ENCODE measurements at regions not wholly inside any gene's neighbourhood (a gene's known extent, or its start where the extent isn't known, plus 50 kb on each side); places are given as distances from the start of the nearest gene placed in this dataset.
"Not testable (repeated sequence)": the region's sequence is repeated elsewhere in the genome, so short reads cannot be mapped to it uniquely, and the experiment has no call there.

DNA sequence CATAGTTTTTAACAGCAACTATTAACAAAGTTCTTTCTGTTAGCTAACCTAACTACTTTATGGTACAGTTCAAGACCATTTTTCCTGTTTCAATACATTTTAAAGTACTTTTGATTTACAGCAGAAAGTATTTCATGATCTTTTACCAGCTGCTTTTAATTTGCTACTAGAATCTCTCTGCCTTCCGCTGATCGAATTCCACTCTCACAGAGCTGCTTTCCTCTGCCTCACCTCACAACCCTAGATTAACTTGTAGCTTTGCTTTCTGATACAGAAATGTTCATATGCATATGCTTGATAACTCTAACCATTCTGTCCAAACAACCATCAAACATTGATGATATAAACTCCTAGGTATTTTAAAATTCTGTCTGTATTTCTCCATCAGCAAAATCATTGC lies 463.2 kb upstream of the ZEB2 start:
- H3K4me1 ChIP-seq (ENCODE audit: control insufficient read depth, insufficient read depth, low read length) = no peaks in the 10 kb centered on the region
- H3K9ac ChIP-seq (ENCODE audit: low read depth, low read length) = no peak overlapping the region
- H3K4me3 ChIP-seq (ENCODE audit: low read length) = no peak overlapping the region
- no peaks in the 10 kb centered on the region for H3K9me3 ChIP-seq (replicated peaks; ENCODE audit: low read length)
- H3K36me3 ChIP-seq (ENCODE audit: insufficient read depth, low read length) = no peaks in the 10 kb centered on the region
- H3K4me2 ChIP-seq (ENCODE audit: low read length) = no peak overlapping the region
- H3K27me3 ChIP-seq (ENCODE audit: control insufficient read depth, insufficient read depth, low read length) = no peaks in the 10 kb centered on the region

DNA sequence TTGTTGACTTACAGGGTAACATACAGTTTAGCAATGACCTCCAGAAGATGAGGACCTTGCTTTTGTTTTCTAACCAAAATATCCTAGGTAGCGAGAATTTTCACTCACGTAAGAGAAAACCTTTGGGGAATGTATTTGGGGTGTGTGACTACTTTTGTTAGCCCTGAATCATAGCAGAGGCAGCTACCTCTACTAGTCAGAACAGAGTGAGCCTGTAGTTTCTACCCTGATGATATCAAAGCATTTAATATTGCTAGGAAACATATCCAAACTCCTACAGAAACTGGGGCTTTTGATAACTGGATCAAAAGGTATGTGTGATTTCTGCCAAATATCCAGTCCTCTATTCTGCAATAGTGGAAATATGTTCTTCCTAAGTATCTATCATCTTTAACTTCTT lies 462.6 kb upstream of the ZEB2 start:
- H3K36me3 ChIP-seq (ENCODE audit: insufficient read depth, low read length) = no peaks in the 10 kb centered on the region
- H3K9ac ChIP-seq (ENCODE audit: low read depth, low read length) = no peak overlapping the region
- H3K4me2 ChIP-seq (ENCODE audit: low read length) = no peak overlapping the region

DNA sequence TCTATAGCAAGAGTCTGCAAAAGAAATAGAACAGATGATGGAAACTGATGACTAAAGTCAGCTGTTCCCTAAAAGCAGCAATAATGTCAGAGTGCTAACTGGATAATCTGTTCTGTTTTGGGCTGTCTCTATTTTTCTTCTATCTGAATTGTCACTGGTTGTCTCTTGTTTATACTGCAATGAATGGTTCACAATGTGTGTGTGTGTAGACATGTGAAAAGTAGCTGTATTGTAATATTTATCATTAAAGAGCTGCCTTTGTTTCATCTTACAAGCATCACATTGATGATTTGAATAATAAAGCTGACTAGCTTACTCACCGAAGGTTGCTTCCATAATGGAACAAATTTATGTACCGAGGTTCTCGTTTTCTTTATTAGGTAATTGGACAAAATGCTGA lies 456.0 kb upstream of the ZEB2 start:
- Histone ChIP-seq H3K27me3 (ENCODE audit: control insufficient read depth, insufficient read depth, low read length) (no peaks in the 10 kb centered on the region), H3K9me3 (replicated peaks; ENCODE audit: low read length) (no peaks in the 10 kb centered on the region), H3K4me3 (ENCODE audit: low read length) (no peak overlapping the region), H3K9ac (ENCODE audit: low read depth, low read length) (no peak overlapping the region), H3K4me1 (ENCODE audit: control insufficient read depth, insufficient read depth, low read length) (no peaks in the 10 kb centered on the region), H3K4me2 (ENCODE audit: low read length) (no peak overlapping the region), H3K36me3 (ENCODE audit: insufficient read depth, low read length) (no peaks in the 10 kb centered on the region)

More for the DNA sequence above, 462.6 kb upstream of the ZEB2 start:
- H3K4me3 ChIP-seq (ENCODE audit: low read length) = no peak overlapping the region
- no peaks in the 10 kb centered on the region for H3K4me1 ChIP-seq (ENCODE audit: control insufficient read depth, insufficient read depth, low read length)
- H3K9me3 ChIP-seq (replicated peaks; ENCODE audit: low read length) = no peaks in the 10 kb centered on the region
- H3K27me3 ChIP-seq (ENCODE audit: control insufficient read depth, insufficient read depth, low read length) = no peaks in the 10 kb centered on the region

DNA sequence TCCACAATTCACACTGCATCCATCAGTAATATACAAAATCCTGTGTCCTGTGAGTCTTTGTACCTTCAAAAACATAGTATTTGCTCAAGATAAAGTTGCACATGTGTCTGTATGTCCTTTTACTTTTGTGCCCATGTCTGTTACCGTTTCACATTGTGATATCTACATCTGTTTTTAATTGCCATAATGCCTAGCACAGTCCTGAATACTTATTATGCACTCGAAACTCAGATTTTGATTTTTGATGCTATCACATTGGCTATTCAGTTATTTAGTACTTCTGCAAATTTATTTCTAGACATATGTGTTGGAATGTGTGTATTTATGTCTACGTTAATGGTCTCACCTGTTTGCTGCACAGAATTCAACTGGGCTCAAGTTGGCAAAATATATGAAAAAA lies 452.8 kb upstream of the ZEB2 start:
- Histone ChIP-seq H3K9ac (ENCODE audit: low read depth, low read length) (no peak overlapping the region), H3K36me3 (ENCODE audit: insufficient read depth, low read length) (no peaks in the 10 kb centered on the region), H3K27me3 (ENCODE audit: control insufficient read depth, insufficient read depth, low read length) (no peaks in the 10 kb centered on the region), H3K9me3 (replicated peaks; ENCODE audit: low read length) (no peaks in the 10 kb centered on the region), H3K4me2 (ENCODE audit: low read length) (no peak overlapping the region), H3K4me1 (ENCODE audit: control insufficient read depth, insufficient read depth, low read length) (no peaks in the 10 kb centered on the region), H3K4me3 (ENCODE audit: low read length) (no peak overlapping the region)

DNA sequence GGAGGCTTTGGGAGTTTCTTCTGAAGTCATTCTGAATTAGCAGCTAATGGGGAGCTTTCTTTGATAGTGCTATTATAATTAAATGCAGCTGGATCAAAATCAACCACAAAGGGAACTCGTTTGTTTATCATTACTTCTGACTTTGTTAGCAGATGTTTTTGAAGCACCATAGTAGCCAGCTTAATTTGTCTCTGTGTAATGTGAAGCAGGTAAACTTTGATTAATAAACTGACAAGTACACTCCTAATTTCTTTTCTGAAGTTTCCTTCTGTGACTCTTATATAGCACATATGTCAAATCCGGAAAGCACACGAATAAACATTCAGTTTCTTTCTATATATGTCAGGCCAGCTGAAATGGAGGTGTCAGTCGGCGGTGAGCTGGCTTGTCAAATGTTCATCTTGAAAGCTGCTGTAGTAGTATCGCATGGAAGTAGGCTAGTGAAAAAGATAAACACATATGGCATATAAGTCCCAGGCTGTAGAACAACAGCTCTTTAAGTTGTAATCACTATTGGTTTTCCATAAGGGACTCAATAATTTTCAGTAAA lies 451.9 kb upstream of the ZEB2 start:
- H3K4me1 ChIP-seq (ENCODE audit: control insufficient read depth, insufficient read depth, low read length) = no peaks in the 10 kb centered on the region
- no peak overlapping the region for H3K4me2 ChIP-seq (ENCODE audit: low read length)
- no peak overlapping the region for H3K4me3 ChIP-seq (ENCODE audit: low read length)
- no peaks in the 10 kb centered on the region for H3K27me3 ChIP-seq (ENCODE audit: control insufficient read depth, insufficient read depth, low read length)
- H3K9ac ChIP-seq (ENCODE audit: low read depth, low read length) = no peak overlapping the region
- no peaks in the 10 kb centered on the region for H3K36me3 ChIP-seq (ENCODE audit: insufficient read depth, low read length)
- no peaks in the 10 kb centered on the region for H3K9me3 ChIP-seq (replicated peaks; ENCODE audit: low read length)

DNA sequence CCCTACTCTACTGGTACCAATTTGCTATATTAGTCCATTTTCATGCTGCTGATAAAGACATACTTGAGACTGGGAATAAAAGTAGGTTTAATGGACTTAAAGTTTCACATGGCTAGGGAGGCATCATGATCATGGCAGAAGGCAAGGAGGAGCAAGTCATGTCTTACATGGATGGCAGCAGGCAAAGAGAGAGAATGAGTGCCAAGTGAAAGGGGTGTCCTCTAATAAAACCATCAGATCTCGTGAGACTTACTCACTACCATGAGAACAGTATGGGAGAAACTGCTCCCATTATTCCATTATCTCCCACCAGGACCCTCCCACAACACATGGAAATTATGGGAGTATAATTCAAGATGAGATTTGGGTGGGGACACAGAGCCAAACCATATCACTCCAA lies 450.5 kb upstream of the ZEB2 start:
- not testable (repeated sequence) for H3K9ac ChIP-seq (ENCODE audit: low read depth, low read length); H3K9me3 ChIP-seq (replicated peaks; ENCODE audit: low read length); H3K4me3 ChIP-seq (ENCODE audit: low read length); H3K36me3 ChIP-seq (ENCODE audit: insufficient read depth, low read length); H3K4me2 ChIP-seq (ENCODE audit: low read length); H3K4me1 ChIP-seq (ENCODE audit: control insufficient read depth, insufficient read depth, low read length); H3K27me3 ChIP-seq (ENCODE audit: control insufficient read depth, insufficient read depth, low read length)

DNA sequence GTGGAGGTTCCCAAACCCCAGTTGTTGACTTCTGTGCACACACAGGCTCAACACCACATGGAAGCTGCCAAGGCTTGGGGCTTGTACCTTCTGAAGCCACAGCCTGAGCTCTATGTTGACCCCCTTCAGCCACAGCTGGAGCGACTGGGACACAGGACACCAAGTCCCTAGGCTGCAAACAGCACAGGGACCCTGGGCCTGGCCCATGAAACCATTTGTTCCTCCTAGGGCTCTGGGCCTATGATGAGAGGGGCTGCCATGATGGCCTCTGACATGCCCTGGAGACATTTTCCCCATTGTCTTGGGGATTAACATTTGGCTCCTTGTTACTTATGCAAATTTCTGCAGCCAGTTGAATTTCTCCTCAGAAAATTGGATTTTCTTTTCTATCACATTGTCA lies 449.6 kb upstream of the ZEB2 start:
- H3K4me3 ChIP-seq (ENCODE audit: low read length); H3K9ac ChIP-seq (ENCODE audit: low read depth, low read length); H3K4me1 ChIP-seq (ENCODE audit: control insufficient read depth, insufficient read depth, low read length); H3K4me2 ChIP-seq (ENCODE audit: low read length); H3K36me3 ChIP-seq (ENCODE audit: insufficient read depth, low read length); H3K27me3 ChIP-seq (ENCODE audit: control insufficient read depth, insufficient read depth, low read length); H3K9me3 ChIP-seq (replicated peaks; ENCODE audit: low read length): not testable (repeated sequence)

DNA sequence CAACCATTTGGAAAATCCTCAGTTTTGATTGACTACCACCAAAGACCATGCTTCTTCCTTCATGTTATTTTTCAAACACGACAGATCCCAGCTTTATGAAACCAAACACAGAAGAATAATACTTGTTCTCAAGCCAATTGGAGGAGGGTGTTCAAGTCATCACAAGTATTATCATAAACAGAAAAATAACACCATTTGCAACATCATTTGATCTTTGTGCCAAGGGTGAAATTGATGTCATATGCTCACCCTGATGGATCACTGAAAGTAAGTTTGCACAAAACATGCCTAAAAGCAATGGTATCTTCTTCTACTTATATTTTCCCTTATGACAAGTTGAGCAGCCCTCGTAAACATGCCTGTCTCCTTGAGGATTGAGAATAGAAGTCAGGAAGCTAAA lies 448.0 kb upstream of the ZEB2 start:
- Histone ChIP-seq H3K36me3 (ENCODE audit: insufficient read depth, low read length) (no peaks in the 10 kb centered on the region), H3K4me2 (ENCODE audit: low read length) (no peak overlapping the region), H3K9me3 (replicated peaks; ENCODE audit: low read length) (no peaks in the 10 kb centered on the region), H3K4me1 (ENCODE audit: control insufficient read depth, insufficient read depth, low read length) (no peaks in the 10 kb centered on the region), H3K9ac (ENCODE audit: low read depth, low read length) (no peak overlapping the region), H3K27me3 (ENCODE audit: control insufficient read depth, insufficient read depth, low read length) (no peaks in the 10 kb centered on the region), H3K4me3 (ENCODE audit: low read length) (no peak overlapping the region)

DNA sequence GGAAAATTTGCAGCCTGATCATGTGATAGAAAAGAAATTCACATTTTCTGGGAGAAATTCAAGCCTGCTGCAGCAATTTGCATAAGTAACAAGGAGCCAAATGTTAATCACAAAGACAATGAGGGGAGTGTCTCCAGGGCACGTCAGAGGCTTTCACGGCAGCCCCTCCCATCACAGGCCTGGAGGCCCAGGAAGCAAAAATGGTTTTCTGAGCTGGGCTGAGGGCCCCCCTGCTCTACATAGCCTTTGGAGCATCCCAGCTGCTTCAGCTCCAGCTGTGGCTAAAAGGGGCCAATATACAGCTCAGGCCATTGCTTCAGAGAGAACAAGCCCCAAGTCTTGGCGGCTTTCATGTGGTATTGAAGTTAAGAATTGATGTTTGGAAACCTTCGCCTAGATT lies 445.3 kb upstream of the ZEB2 start:
- no peaks in the 10 kb centered on the region for H3K27me3 ChIP-seq (ENCODE audit: control insufficient read depth, insufficient read depth, low read length)
- H3K4me1 ChIP-seq (ENCODE audit: control insufficient read depth, insufficient read depth, low read length) = no peaks in the 10 kb centered on the region
- no peaks in the 10 kb centered on the region for H3K36me3 ChIP-seq (ENCODE audit: insufficient read depth, low read length)
- no peak overlapping the region for H3K4me3 ChIP-seq (ENCODE audit: low read length)
- no peaks in the 10 kb centered on the region for H3K9me3 ChIP-seq (replicated peaks; ENCODE audit: low read length)
- no peak overlapping the region for H3K9ac ChIP-seq (ENCODE audit: low read depth, low read length)
- no peak overlapping the region for H3K4me2 ChIP-seq (ENCODE audit: low read length)

DNA sequence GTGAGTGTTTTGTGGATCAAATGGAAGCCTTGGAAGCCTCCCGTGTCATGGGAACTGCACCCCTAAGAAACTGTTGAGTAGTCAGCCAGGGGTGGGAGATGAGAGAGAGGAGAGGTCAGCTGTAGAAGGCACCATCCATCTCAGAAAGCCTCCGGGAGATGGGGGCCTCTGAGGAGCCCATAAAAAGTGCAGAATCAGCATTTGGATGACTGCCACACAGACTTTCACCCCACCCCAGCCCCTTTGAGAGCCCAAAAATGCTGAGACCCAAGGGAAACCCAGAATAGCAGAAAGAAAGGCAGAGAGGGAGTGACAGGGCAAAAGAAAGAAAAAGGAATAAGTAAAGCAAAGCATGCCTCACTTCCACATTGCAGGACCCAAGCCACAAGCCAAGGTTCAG lies 443.1 kb upstream of the ZEB2 start:
- no peak overlapping the region for H3K4me2 ChIP-seq (ENCODE audit: low read length)
- no peaks in the 10 kb centered on the region for H3K9me3 ChIP-seq (replicated peaks; ENCODE audit: low read length)
- H3K9ac ChIP-seq (ENCODE audit: low read depth, low read length) = no peak overlapping the region
- H3K4me3 ChIP-seq (ENCODE audit: low read length) = no peak overlapping the region
- H3K4me1 ChIP-seq (ENCODE audit: control insufficient read depth, insufficient read depth, low read length) = peaks cover 4% of the 10 kb centered on the region
- no peaks in the 10 kb centered on the region for H3K36me3 ChIP-seq (ENCODE audit: insufficient read depth, low read length)
- H3K27me3 ChIP-seq (ENCODE audit: control insufficient read depth, insufficient read depth, low read length) = no peaks in the 10 kb centered on the region

DNA sequence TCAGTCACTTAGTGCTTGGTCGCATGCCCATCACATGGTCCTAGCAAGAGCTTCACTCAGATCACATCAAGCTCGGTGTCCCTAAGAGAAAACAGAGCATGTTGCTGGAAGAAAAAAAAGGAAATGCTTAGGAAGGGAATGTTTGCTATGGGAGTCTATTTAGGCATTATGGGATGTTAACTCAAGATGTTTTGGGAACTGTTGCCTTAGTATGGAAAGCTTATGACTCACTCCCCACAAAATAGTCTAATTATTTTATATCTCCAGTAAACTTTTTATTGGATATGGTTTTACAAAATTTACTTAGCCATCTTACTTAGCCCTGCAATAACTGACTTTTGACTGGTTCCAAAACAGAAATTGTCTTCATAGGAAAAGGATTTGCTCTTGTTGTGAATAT lies 439.5 kb upstream of the ZEB2 start:
- no peak overlapping the region for H3K9ac ChIP-seq (ENCODE audit: low read depth, low read length)
- peaks cover 4% of the 10 kb centered on the region for H3K4me1 ChIP-seq (ENCODE audit: control insufficient read depth, insufficient read depth, low read length)
- H3K9me3 ChIP-seq (replicated peaks; ENCODE audit: low read length) = no peaks in the 10 kb centered on the region
- no peak overlapping the region for H3K4me2 ChIP-seq (ENCODE audit: low read length)
- H3K27me3 ChIP-seq (ENCODE audit: control insufficient read depth, insufficient read depth, low read length) = no peaks in the 10 kb centered on the region
- no peak overlapping the region for H3K4me3 ChIP-seq (ENCODE audit: low read length)
- no peaks in the 10 kb centered on the region for H3K36me3 ChIP-seq (ENCODE audit: insufficient read depth, low read length)

DNA sequence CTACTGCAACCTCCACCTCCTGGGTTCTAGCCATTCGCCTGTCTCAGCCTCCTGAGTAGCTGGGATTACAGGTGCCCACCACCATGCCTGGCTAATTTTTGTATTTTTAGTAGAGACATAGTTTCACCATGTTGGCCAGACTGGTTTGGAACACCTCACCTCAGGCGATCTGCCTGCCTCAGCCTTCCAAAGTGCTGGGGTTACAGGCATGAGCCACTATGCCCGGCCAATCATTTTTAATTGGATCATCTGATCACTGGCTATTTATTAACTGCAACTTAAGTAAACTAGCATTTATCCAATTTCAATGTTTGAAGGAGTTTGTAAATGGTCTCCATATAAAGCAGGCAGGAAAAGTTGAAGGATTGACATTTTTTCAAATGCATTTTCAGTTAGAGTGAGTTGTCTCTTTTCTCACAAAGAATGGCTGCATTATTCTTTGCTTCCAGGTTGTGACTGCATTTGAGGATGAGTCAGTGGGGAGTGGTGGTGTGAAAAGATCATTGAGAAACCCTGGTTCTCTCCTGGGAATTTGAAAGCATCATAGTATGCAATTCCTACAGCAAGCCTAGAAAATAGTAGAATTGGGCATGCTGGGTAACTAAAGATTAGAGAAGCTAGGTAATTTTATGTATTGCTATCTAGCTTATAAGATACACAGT lies 431.1 kb upstream of the ZEB2 start:
- Histone ChIP-seq H3K9me3 (replicated peaks; ENCODE audit: low read length) (no peaks in the 10 kb centered on the region), H3K4me3 (ENCODE audit: low read length) (no peak overlapping the region), H3K4me2 (ENCODE audit: low read length) (peak overlapping the region; percentile 31), H3K27me3 (ENCODE audit: control insufficient read depth, insufficient read depth, low read length) (no peaks in the 10 kb centered on the region), H3K36me3 (ENCODE audit: insufficient read depth, low read length) (no peaks in the 10 kb centered on the region), H3K4me1 (ENCODE audit: control insufficient read depth, insufficient read depth, low read length) (peaks cover 16% of the 10 kb centered on the region), H3K9ac (ENCODE audit: low read depth, low read length) (peak overlapping the region; percentile 29)

Data from skeletal muscle satellite cell (primary cell).